ENCODE measurements at regions not wholly inside any gene's neighbourhood (a gene's known extent, or its start where the extent isn't known, plus 50 kb on each side); places are given as distances from the start of the nearest gene placed in this dataset.

- TF ChIP-seq CTCF (IDR thresholded peaks at IDR 0.05) (no peak), POLR2A (IDR thresholded peaks at IDR 0.05) (no peak)
Observed at GRCh38 chr4:62901101-62901500, 1508.1 kb downstream of the TECRL start.

Measured in esophagus squamous epithelium (tissue), 4 donors.